ENCODE measurements at regions not wholly inside any gene's neighbourhood (a gene's known extent, or its start where the extent isn't known, plus 50 kb on each side); places are given as distances from the start of the nearest gene placed in this dataset.

DNA sequence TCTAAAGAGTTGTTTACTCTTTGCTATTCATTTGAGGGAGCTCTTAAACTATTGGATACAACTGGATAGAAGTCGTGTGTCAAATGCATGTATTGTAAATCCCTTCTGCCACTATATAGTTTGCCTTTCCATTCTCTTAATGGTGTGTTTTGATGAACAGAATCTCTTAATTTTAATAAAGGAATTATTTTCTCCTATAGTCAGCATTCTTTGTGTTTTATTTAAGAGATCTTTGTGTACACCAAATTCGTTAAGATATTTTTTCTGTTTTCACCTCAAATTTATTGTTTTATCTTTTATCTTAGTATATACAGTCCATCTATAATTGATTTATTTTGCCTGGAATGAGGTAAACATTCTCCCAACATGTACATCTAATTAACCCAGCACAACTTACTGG, 551.5 kb upstream of the AGTR1 start:
- FAIRE-seq (no peak), DNase-seq (ENCODE audit: low read depth in 1 of 2, low spot score in 1 of 2) (no peak), ATAC-seq (no peak)
- no peak overlapping the region for H3K4me2 ChIP-seq
- ChIA-PET POLR2A (no interaction called here), CTCF (no interaction called here)
- no peak overlapping the region for H3K27ac ChIP-seq
- H3K4me1 ChIP-seq = no peaks in the 10 kb centered on the region
- TF ChIP-seq MAFK (IDR thresholded peaks at IDR 0.05; ENCODE audit: partially characterized antibody) = peak; percentile 43
- TF ChIP-seq JUN (IDR thresholded peaks at IDR 0.05) = no peak
- H3K4me3 ChIP-seq = no peak overlapping the region
- no peaks in the 10 kb centered on the region for H3K9me3 ChIP-seq
- WGBS (ENCODE audit: missing lambda C conversion rate) = 2% methylated on average over 2 of the region's 2 CpGs

DNA sequence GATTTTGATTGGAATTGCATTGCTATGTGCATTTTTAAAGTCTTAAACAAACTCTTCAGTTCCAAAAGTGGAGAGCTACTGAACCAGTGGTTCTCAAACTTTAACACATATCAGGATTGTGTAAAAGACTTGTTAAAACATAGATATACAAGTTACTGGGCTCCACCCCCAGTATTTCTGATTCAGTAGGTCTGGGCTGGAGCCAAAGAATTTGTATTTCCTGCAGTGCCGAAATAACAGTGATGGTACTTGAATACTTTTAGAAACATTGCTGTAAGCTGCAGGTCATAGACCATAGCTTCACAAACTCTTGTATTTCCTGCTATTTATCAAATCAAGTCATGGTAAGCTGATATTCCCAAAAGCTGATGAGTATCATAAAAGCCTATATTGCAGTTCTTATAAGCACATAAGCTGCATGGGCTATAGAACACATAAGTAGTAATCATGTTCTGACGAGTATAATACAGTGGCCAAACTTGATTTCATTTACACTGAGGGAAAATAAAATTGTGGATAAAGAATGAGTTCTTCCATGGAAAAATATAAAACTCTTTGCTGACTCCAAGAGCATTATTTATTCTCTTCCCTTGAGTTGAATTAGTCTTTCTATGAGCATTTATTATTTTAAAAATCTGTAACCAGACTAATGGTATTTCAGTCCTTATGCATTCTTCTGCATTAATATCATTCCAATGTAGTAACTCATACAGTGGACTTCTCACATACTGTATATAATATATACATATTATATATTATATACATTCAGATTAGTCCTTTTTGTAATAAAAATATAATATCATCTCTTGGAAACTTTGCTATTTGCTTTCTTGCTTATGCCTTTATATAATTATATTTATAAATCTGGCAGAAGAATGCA, 550.5 kb upstream of the AGTR1 start:
- Histone ChIP-seq H3K4me2 (no peak overlapping the region), H3K9me3 (no peaks in the 10 kb centered on the region), H3K27ac (no peak overlapping the region), H3K4me3 (no peak overlapping the region), H3K4me1 (no peaks in the 10 kb centered on the region)
- ChIA-PET CTCF (no interaction called here), POLR2A (no interaction called here)
- FAIRE-seq (no peak), ATAC-seq (no peak), DNase-seq (ENCODE audit: low read depth in 1 of 2, low spot score in 1 of 2) (no peak)
- TF ChIP-seq SREBF2 (IDR thresholded peaks at IDR 0.05) (no peak), ZC3H11A (IDR thresholded peaks at IDR 0.05) (no peak)
- WGBS (ENCODE audit: missing lambda C conversion rate) = 22% methylated on average over 2 of the region's 2 CpGs

DNA sequence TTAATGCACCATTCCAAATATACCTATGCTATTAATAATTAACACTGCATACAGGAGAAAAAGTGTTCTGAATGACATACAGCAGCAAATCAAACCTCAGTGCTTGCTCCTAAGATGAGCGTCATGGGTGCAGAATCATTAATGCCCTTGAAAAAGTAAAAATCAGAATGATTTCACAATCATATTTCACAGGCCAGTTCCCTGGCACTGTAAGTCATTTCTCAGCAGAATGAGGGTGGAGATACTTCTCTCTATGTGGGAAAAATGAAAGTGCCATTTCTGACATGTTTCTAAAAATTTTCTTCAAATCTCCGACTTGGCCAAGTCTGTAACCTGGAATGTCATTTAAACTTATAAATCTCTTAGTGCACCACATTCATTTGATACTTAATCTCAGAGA, 549.8 kb upstream of the AGTR1 start:
- Histone ChIP-seq H3K4me3 (no peak overlapping the region), H3K4me1 (no peaks in the 10 kb centered on the region), H3K27ac (no peak overlapping the region), H3K4me2 (no peak overlapping the region), H3K9me3 (no peaks in the 10 kb centered on the region)
- ATAC-seq (no peak), DNase-seq (ENCODE audit: low read depth in 1 of 2, low spot score in 1 of 2) (no peak), FAIRE-seq (no peak)
- ChIA-PET CTCF (no interaction called here), POLR2A (no interaction called here)
- 46% methylated on average over 2 of the region's 2 CpGs for WGBS (ENCODE audit: missing lambda C conversion rate)
- TF ChIP-seq ZNF302 (CRISPR knock-in tag; IDR thresholded peaks at IDR 0.05) (no peak), RFX5 (IDR thresholded peaks at IDR 0.05) (no peak), PHF8 (IDR thresholded peaks at IDR 0.05; ENCODE audit: borderline replicate concordance, low read depth) (no peak)
- TF ChIP-seq, protein P1, sequence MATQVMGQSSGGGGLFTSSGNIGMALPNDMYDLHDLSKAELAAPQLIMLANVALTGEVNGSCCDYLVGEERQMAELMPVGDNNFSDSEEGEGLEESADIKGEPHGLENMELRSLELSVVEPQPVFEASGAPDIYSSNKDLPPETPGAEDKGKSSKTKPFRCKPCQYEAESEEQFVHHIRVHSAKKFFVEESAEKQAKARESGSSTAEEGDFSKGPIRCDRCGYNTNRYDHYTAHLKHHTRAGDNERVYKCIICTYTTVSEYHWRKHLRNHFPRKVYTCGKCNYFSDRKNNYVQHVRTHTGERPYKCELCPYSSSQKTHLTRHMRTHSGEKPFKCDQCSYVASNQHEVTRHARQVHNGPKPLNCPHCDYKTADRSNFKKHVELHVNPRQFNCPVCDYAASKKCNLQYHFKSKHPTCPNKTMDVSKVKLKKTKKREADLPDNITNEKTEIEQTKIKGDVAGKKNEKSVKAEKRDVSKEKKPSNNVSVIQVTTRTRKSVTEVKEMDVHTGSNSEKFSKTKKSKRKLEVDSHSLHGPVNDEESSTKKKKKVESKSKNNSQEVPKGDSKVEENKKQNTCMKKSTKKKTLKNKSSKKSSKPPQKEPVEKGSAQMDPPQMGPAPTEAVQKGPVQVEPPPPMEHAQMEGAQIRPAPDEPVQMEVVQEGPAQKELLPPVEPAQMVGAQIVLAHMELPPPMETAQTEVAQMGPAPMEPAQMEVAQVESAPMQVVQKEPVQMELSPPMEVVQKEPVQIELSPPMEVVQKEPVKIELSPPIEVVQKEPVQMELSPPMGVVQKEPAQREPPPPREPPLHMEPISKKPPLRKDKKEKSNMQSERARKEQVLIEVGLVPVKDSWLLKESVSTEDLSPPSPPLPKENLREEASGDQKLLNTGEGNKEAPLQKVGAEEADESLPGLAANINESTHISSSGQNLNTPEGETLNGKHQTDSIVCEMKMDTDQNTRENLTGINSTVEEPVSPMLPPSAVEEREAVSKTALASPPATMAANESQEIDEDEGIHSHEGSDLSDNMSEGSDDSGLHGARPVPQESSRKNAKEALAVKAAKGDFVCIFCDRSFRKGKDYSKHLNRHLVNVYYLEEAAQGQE (IDR thresholded peaks at IDR 0.05) = no peak
- TF ChIP-seq, protein P2, sequence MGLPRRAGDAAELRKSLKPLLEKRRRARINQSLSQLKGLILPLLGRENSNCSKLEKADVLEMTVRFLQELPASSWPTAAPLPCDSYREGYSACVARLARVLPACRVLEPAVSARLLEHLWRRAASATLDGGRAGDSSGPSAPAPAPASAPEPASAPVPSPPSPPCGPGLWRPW (IDR thresholded peaks at IDR 0.05) = no peak

DNA sequence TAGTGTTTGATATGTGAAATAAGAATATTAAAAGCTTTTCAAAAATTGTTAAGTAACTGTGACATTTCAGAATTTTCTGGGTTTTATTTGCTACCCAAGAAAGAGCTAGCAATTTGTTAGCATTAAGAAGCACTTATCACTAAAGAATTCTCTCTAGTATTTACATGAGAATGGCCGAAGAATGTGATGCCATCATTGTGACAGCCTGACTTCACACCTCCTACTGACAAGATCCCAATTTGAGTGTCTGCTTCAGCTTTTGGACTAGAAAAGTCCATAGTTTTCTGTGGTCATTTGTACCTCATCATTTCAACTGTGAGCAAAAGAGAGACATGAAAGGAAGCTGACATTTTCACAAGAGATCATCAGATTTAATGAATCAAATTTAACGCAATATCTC, 548.1 kb upstream of the AGTR1 start:
- 66% methylated on average over 2 of the region's 2 CpGs for WGBS (ENCODE audit: missing lambda C conversion rate)
- TF ChIP-seq ZNF302 (CRISPR knock-in tag; IDR thresholded peaks at IDR 0.05) (no peak), ZSCAN20 (CRISPR knock-in tag; IDR thresholded peaks at IDR 0.05) (no peak), HOXB13 (CRISPR knock-in tag; IDR thresholded peaks at IDR 0.05; ENCODE audit: low read depth) (no peak), ZFP36 (IDR thresholded peaks at IDR 0.05; ENCODE audit: borderline replicate concordance, partially characterized antibody) (no peak), ESRRA (IDR thresholded peaks at IDR 0.05; ENCODE audit: borderline replicate concordance, low read length) (no peak), CHD2 (IDR thresholded peaks at IDR 0.05; ENCODE audit: low read length, partially characterized antibody) (no peak), EHF (CRISPR knock-in tag; IDR thresholded peaks at IDR 0.05) (no peak)
- H3K4me3 ChIP-seq = no peak overlapping the region
- no peak overlapping the region for H3K4me2 ChIP-seq
- ATAC-seq (no peak), DNase-seq (ENCODE audit: low read depth in 1 of 2, low spot score in 1 of 2) (no peak), FAIRE-seq (no peak)
- no peaks in the 10 kb centered on the region for H3K9me3 ChIP-seq
- no peak overlapping the region for H3K27ac ChIP-seq
- no peaks in the 10 kb centered on the region for H3K4me1 ChIP-seq
- CTCF ChIA-PET = no interaction called here
- POLR2A ChIA-PET = no interaction called here
